GM18861 (cell line): ENCODE measurements at regions not wholly inside any gene's neighbourhood (a gene's known extent, or its start where the extent isn't known, plus 50 kb on each side); places are given as distances from the start of the nearest gene placed in this dataset.
"Not testable (repeated sequence)": the region's sequence is repeated elsewhere in the genome, so short reads cannot be mapped to it uniquely, and the experiment has no call there.

Source experiments
- ATAC-seq: cut with Tn5 transposase; IDR thresholded peaks from one replicate; pipeline ENCODE4 v1.9.1; 2021; ENCODE audit not compliant: unreplicated experiment

DNA sequence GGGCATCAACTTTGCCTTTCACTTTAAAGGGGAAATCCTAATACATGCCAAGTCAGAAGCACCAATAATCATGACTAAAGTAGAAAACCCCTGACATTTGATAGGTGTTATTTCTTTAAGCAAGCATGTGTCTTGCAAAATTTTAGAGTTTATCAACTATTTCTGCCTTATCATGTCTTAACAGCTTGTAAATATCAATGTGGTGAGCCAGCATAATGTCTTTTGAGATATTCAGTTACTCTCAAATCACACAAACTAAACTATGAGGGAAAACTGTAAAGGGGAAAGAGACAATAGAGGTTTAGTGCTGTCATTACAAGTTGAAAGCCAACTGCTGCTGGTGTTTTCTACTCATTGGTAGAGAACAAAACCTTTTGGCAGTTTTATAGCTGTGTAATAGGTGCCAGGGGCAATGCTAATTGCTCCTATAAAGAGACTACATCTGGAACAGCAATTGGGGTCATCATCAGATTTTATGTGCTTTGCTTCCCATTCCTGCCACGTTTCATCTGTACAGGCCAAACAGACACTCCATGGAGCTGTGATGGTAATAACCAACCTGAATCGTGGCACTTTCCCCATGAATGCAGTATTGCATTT, 1027.4 kb downstream of the FSCB start:
- no peak for ATAC-seq

DNA sequence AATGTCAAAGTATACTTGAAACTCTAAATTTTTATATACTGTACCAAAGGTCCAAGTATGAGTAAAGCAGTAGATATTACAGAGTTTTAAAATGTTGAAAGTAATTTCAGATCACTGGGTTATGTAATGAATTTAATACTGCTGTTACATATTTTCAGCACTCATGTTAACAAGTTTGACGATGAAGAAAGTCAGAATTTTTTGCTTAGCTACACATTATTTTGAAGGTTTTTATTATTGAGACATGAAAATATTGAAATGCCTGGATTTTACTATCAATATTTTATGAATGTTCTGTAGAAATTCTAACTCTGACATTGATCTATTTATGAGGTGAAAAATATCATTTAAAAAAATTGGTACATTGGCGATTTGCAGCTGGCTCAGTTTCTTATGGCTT, 1030.3 kb downstream of the FSCB start:
- ATAC-seq = no peak

DNA sequence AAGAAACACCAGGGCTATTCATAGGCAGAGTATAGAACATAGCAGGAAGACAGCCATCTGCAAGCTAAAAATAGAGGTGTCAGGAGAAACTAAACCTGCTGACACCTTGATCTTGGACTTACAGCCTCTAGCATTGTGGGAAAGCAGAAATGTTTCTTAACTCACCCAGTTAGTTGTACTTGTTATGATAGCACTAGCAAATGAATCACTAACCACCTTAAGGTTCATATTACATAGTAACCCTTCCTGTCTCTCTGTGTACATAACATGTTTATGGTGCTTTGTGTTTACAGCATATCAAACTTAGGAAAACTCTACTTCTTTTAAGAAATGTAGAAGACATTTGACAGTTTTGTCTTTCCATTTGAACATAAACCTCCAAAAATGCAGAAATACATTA, 1031.3 kb downstream of the FSCB start:
- no peak for ATAC-seq

DNA sequence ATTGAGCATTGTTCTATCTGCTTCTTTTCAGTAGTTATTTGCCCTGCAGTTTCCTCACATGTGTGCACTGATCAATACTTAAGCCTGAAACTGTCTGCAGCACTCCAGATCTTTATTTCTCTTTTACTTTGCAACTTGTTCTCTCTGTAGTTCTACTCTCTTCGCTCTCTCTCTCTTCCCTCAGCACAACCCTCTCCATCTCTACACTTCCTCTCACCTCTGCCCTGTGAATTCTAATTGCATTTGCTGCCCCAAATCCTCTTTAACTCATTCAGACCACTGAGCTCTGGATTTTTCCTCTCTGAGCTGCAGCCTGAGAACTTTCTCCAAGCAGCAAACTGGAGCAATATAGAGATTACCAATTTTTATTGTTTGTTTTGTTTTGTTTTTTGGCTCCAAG, 1035.5 kb downstream of the FSCB start:
- ATAC-seq = no peak

DNA sequence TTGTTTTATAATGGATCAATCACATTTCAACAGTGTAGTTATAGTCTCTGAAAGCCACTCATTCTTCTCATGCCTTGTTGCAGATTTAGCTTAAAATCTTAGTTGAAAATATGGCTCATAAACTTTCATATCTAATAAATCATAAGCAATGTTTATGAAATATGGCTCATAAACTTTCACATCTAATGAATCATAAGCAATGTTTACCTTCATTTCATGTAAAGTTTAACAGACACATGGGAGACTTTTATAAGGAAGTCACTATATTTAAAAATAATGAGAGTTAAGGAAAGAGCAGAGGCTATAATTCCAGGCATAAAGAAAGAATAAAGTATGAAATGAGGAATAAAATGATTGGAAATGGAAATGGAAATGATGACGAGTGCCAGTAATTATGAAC, 1042.1 kb downstream of the FSCB start:
- ATAC-seq = no peak

DNA sequence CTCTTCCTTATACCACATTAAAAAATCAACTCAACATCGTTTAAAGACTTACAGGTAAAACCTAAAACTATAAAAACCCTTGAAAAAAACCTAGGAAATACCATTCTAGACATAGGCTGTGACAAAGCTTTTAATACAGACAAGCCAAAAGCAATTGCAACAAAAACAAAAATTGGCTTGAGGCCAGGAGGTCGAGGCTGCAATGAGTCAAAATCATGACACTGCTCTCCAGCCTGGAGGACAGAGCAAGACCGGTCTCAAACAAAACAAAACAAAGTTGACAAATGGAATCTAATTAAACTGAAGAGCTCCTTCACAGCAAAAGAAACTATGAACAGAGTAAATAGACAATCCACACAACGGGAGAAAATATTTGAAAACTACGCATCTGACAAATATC, 1057.8 kb downstream of the FSCB start:
- no peak for ATAC-seq

DNA sequence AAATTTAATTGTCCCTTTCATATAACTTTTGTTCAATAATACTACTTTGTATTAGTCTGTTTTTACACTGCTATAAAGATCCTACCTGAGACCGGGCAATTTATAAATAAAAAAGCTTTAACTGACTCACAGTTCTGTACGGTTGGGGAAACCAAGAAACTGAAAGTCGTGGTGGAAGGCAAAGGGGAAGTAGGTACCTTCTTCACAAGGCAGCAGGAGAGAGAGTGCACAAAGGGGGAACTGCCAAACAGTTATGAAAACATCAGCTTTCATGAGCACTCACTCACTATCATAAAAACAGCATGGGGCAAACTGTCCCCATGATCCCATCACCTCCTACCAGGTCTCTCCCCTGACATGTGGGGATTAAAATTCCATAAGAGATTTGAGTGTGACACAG, 1069.0 kb downstream of the FSCB start:
- no peak for ATAC-seq

DNA sequence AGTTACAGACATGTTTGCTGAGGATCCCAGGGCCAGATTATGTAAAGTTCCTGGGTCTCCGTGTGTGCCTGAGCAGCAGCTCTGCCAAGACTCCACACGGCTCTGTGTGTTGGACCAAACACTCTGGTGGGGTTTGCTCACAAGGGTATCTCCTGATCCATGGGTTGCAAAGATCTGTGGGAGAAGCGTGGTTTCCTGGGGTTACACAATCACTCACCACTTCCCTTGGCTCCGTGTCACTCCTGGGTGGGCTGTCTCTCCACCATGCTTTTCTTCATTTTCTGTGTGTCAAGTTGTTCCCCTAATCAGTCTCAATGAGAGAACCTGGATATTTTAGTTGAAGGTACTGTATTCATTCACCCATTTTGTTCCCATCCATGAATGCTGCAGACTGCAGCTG, 1088.8 kb downstream of the FSCB start:
- no peak for ATAC-seq

DNA sequence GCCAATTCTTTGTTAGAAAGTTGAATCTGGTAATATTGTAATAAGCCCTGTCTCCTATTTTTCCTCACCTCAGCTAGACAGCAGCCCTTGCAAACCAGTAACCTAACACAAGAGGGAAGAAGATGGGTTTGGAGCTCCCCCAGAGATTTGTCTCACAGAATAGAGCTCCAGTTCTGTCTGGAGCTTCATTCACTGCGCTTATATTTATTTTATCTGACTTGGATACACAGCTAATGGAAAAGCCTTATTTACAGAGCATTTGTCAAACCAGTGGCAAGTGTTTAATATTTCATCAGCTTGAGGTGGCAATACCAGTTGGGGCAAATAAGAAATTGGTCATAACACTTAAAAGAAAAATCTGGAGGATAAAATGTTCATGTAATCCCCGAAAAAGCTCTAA, 1094.0 kb downstream of the FSCB start:
- no peak for ATAC-seq

DNA sequence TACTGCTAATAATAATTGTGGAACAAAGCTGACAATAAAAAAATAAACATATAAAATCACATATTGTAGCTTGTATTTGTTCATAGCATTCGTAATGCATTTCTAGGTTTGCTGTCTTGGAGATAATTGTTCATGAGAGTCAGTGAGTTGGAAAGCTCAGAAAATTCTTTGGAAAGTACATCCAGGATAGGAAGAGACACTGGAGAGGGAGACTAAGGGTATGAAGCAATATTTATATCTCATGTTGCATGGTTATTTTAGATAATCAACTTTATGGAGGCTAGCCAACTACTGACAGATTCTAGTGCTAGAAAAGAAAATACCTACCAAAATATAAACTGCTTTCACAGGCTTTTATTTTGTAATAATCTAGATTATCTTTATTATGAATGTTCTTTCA, 1095.2 kb downstream of the FSCB start:
- no peak for ATAC-seq

DNA sequence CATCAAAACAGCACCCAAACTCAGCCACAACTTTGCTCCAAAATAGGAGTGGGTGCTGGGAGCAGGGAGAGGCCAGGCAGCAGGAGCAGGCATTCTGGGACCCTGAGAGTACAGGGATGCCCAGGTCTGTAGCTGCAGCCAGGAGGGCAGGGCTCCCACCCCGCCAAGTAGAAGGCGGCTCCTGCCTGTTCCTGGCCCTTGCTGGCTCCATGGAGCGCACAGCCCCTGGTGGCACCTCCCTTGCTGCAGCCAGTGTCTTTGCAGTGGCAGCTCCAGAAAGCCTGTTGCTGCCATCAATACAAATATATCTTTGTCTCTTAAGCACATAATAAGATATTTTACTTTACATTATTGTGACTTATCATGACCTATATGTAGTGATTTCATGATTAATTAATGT, 1096.5 kb downstream of the FSCB start:
- ATAC-seq = no peak

DNA sequence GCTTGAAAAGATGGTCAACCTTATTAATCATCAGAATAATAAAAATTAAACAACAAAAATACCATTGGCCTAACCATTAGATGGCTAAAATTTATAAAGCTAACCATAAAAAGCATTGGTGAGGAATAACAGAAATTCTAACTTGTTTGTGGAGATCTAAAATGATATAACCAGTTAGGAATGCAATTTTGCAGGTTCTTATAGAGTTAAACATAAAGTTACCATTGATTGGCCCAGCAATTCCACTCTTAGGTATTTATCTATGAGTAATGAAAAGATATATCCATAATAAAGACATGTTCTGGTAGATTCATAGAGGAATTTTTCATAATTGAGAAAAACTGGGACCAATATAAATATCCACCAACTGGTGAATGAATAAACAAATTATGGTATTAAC, 1098.6 kb downstream of the FSCB start:
- no peak for ATAC-seq

DNA sequence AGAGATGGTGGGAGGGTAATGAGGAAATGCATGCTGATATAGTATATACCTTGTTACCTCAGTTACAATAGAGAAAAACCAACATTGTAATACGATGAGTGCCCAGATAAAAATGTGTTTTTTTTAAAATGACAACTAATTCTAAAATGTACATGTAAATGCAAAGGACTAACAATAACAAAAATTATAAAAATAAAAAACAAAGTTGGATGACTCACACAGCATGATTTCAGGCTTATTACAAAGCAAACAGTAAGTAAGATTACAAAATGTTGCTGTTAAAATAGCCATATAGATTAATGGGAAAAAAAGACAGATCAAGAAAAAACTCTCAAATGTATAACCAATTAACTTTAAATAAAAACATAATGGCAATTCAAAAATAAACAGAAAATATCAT, 1099.4 kb downstream of the FSCB start:
- ATAC-seq = no peak

DNA sequence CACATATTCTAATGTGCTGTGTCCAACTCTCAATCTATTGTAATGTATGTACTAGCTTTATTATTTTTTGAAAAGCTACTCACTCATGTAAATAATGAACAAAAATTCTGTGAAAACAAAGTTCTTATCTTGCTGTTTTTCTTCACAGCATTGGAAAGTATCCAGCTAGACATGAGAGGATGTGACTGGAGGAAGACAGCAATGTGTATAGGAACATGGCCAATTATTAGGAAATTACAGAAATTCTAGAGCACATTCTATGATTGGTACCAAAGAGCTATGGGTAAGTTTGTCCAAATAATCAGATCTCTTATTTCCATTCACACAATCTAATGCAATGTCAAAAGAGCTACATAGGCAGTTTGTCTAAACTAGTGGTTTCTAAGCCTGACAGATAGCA, 1100.2 kb downstream of the FSCB start:
- ATAC-seq = no peak

DNA sequence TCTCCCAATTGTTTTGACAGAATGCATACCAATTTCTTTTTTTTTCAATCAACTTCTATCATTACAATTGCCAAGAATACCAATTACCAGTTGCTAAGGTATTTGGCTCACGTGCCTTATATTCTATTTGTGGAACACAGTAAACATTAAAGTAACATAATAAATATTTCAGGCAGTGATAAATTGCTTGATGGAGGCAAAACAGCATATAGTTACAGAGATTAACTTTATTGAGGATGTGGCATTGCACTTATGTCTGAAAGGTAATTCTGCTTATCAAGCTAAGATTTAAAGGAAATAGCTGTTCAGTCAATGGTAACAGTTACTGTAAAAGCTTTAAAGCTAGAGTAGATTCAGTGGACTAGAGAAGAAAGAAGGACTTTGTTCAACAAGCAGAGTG, 1107.8 kb downstream of the FSCB start:
- ATAC-seq = no peak

DNA sequence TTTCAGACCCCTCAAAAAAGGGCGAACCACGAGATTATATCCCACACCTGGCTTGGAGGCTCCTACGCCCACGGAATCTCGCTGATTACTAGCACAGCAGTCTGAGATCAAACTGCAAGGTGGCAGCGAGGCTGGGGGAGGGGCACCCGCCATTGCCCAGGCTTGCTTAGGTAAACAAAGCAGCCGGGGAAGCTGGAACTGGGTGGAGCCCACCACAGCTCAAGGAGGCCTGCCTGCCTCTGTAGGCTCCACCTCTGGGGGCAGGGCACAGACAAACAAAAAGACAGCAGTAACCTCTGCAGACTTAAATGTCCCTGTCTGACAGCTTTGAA, 1136.6 kb downstream of the FSCB start:
- ATAC-seq = not testable (repeated sequence)

DNA sequence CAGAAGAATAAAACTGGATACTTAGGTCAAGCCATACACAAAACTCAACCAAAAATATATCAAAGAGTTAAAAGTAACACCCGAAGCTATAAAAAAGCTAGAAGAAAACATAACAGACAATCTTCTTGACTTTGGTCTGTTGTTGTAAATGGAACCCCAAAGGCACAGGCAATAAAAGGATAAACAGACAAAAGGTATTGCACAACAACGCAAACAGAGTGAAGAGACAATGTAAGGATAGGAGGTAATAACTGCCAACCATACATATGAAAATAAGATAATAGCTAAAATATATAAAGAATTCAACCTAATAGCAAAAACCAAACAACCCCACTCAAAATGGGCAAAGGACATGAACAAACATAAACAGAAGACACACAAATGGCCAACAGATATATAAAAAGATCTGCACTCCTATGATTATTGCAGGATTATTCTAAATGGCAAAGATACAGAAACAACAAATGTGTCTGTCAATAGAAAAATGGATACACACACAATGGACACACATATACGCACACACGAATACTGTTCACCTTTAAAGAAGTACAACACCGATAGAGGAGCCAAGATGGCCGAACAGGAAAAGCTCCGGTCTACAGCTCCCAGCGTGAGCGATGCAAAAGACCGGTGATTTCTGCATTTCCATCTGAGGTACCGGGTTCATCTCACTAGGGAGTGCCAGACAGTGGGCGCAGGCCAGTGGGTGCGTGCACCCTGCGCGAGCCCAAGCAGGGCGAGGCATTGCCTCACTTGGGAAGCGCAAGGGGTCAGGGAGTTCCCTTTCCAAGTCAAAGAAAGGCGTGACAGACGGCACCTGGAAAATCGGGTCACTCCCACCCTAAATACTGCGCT, 1137.1 kb downstream of the FSCB start:
- ATAC-seq = no peak

DNA sequence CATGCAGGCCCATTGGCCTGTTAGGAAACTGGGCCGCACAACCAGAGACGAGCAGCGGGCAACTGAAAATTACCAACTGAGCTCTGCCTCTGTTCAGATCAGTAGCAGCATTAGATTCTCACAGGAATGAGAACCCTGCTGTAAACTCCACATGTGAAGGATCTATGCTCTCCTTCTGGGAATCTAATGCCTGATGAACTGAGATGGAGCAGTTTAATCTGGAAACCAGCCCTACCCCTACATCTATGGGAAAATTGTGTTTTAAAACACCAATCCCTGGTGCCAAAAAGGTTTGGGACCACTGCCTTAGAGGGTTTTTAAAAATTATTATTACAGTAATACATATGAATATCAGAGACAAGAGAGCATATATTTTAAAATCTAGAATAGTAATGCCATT, 1144.5 kb downstream of the FSCB start:
- ATAC-seq = no peak

DNA sequence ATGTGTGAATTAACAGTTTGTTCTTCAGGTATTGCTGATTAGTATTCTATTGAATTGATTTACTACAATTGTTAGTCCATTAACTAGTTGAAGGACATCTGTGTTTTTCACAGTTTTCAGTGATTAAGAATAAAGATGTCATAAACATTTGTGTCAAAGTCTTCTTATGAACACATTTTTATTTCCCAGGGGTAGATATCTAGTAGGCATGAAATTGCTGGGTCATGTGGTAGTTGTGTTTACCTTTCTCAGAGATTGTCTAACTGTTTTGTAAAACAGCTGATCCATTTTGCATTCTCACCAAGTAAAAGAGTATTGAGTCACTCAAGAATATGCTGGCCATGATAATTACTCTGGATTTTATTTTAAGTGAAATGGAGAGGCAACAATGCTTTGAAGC, 1145.3 kb downstream of the FSCB start:
- no peak for ATAC-seq

DNA sequence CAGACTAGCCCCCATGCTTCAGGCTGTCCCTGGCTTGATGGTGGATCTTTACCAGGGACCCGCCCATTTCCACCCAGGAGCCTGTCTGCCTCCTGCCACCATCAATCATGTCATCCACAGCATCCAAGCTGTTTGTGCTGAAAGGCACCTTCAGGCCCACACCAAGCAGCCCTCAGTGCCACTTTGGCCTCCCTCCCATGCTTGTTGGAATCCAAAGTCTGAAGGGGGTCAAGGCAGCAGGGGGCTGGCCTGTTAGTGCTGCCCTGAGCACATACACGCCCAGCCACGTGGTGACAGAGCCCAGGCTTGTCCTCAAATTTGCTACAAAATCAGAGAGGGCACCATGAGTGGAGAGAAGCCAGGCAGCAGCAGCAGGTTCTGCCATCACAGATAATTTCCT, 1146.8 kb downstream of the FSCB start:
- no peak for ATAC-seq

DNA sequence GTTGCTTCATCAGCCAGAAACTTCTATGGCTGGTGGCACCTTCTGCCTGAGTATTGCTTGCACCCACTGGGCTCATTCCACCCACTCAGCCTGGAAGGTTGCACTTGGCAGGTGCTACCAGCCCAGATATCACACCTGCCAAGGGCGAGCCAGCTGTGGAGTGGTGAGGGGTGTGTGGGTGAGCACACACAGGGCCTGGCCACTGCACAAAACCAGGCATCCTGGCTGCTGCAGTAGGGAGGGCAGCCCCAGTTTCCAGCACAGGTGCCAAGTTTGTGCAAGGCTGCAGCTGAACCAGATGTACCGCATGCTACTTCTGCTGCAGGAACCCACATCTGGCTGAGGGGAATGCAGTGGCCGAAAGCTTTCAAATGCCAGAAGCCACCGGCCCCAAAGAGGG, 1147.8 kb downstream of the FSCB start:
- no peak for ATAC-seq

DNA sequence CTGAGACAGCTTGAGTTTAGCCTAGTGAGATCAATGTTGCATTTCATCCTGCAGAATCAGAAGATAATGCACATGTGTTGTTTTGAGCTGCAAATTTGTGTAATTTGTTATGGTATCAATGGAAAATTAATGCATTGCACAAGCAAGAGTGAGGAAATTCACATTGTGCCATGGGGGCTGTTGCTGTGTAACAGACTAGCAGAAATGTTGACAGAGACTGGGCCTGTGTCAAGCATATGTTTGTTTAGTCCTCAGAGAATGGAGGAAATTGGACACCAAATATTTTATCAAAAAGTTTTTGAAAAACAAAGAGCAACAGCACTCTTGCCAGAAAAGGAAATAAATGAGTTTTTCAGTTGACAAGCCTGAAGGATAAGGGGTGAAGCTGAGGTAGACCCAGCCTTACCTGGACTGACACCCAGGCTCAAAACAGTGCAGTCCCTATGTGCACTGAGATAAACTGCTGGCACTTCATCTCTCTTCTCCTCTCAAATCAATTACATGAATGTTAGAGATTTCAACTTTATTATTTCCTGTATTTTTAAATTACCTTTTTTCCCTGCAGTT, 1150.0 kb downstream of the FSCB start:
- ATAC-seq = no peak

DNA sequence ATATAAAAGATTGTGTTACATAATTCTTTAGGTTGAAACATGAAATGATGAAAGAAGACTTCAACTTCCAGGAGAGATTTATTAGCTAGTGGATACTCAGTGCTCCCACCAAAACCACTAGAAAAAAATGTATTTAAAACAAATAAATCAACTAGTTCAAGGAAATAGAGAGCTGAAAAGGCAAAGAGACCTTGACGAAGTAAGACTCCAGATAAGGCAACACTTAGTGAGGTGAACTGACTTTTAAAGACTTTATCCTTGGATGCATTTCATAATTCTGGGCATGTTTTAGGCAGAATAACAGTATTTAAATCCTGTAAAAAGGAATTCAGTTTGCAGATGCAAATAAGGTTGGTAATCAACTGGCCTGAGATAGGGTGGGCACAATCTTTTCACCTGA, 1150.7 kb downstream of the FSCB start:
- ATAC-seq = no peak
